ENCODE measurements at regions not wholly inside any gene's neighbourhood (a gene's known extent, or its start where the extent isn't known, plus 50 kb on each side); places are given as distances from the start of the nearest gene placed in this dataset.

DNA sequence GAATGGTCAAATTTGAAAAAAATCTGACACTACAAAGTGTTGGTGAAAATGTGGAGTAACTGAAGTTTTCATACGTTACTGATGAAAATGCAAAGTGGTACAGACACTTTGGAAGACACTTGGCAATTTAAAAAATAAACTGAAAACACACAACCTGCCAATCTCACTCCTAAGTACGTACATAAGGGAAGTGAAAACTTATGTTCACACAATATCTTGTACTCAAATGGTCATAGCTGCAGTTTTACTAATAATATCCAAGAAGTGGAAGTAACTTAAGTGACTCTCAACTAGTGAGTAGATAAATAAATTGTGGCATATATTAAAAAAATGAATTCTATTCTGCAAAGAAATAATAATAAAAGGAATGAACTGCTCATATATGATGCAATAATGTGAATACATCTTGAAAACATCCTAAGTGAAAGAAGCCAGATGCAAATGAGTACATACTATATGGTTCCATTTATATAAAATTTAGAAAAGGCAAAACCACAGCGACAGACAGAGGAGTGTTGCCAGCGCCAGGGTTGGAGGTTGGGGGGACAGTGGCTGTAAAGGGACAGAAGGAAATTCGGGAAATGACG lies 198.2 kb downstream of the ERMARD start:
- H4K20me1 ChIP-seq (replicated peaks; ENCODE audit: control insufficient read depth, extremely low read depth, insufficient read depth, low read length) = no peaks in the 10 kb centered on the region
- DNase-seq (ENCODE audit: low read depth, low spot score) = no peak
- intact Hi-C loops (cut with micrococcal nuclease) = no loop called here
- peaks cover 2% of the 10 kb centered on the region for H3K4me1 ChIP-seq (ENCODE audit: control insufficient read depth, extremely low read depth, insufficient read depth, low read length)
- no peak overlapping the region for H2AFZ ChIP-seq (ENCODE audit: low read depth, low read length)
- TF ChIP-seq JUN (IDR thresholded peaks at IDR 0.05; ENCODE audit: borderline replicate concordance, insufficient read depth, insufficient read length, low read depth) (no peak), MYC (IDR thresholded peaks at IDR 0.05; ENCODE audit: low read depth, low read length) (no peak), EZH2 (IDR thresholded peaks at IDR 0.05; ENCODE audit: borderline replicate concordance, low read depth, low read length, severe bottlenecking) (no peak), POLR2A (IDR thresholded peaks at IDR 0.05; ENCODE audit: low read depth, low read length) (no peak), CTCF (IDR thresholded peaks at IDR 0.05; ENCODE audit: extremely low read depth in 1 of 2, insufficient read depth in 1 of 2, low read depth in 1 of 2, low read length in 2 of 2) (no peak), POLR2AphosphoS5 (IDR thresholded peaks at IDR 0.05; ENCODE audit: insufficient read depth, low read depth, low read length) (no peak), GATA2 (IDR thresholded peaks at IDR 0.05; ENCODE audit: insufficient read depth, insufficient read length, low read depth, low read length) (no peak)
- BruUV-seq (replicated peaks) = no TSS peak
- H3K4me2 ChIP-seq (ENCODE audit: insufficient read depth, low read length) = no peak overlapping the region
- dilution Hi-C loops (cut with MboI; ENCODE audit: extremely low pct_ligation_motif_present, low sequenced_read_pairs) = no loop called here
- H3K27ac ChIP-seq (ENCODE audit: insufficient read depth, low read depth, low read length) = no peak overlapping the region
- CTCF ChIA-PET = no interaction called here
- H3K79me2 ChIP-seq (ENCODE audit: control insufficient read depth, insufficient read depth, low read length) = no peaks in the 10 kb centered on the region
- no peak for FAIRE-seq
- H3K9ac ChIP-seq (replicated peaks; ENCODE audit: extremely low read depth, insufficient read depth, low read length) = no peak overlapping the region
- H3K36me3 ChIP-seq (ENCODE audit: control insufficient read depth in 2 of 2, extremely low read depth in 1 of 2, insufficient read depth in 2 of 2, low read length in 2 of 2) = no peaks in the 10 kb centered on the region
- H3K4me3 ChIP-seq (replicated peaks in 1 of 3; ENCODE audit: insufficient read depth in 1 of 3, low read depth in 1 of 3, low read length in 3 of 3) = no peak overlapping the region
- H3K27me3 ChIP-seq (ENCODE audit: control insufficient read depth in 2 of 2, insufficient read depth in 2 of 2, low read length in 2 of 2) = peaks cover 2 to 3% of the 10 kb centered on the region in 2 experiments
- no peaks in the 10 kb centered on the region for H3K9me3 ChIP-seq (replicated peaks; ENCODE audit: control insufficient read depth, insufficient read depth, low read length)
- POLR2A ChIA-PET = no interaction called here
- no peaks in the 10 kb centered on the region for H3K9me1 ChIP-seq (replicated peaks; ENCODE audit: control insufficient read depth, extremely low read depth, insufficient read depth, low read length)
